T-helper 2 cell treated with Interferon-gamma antibody and Interleukin-4, amounts not matched to agents 5 μg/mL and 100 μg/mL, for 36 hours (primary cell): ENCODE measurements at regions not wholly inside any gene's neighbourhood (a gene's known extent, or its start where the extent isn't known, plus 50 kb on each side); places are given as distances from the start of the nearest gene placed in this dataset.

ENCODE experiments used
- DNase-seq: peaks from one replicate; pipeline ENCODE4 v3.0.0; 2021; ENCODE audit warnings: low spot score
- H3K27ac Mint-ChIP-seq: one replicate; pipeline ENCODE4 v1.8.0; 2021; ENCODE audit warnings: mild to moderate bottlenecking, mixed read lengths
- H3K27me3 Mint-ChIP-seq: one replicate; pipeline ENCODE4 v1.8.0; 2021; ENCODE audit warnings: low read depth, mixed read lengths
- H3K36me3 Mint-ChIP-seq: one replicate; pipeline ENCODE4 v1.8.0; 2021; ENCODE audit warnings: low read depth, mixed read lengths
- H3K4me1 Mint-ChIP-seq: one replicate; pipeline ENCODE4 v1.8.0; 2021; ENCODE audit warnings: low read depth, mixed read lengths
- H3K4me3 Mint-ChIP-seq: one replicate; pipeline ENCODE4 v1.8.0; 2022; ENCODE audit warnings: mild to moderate bottlenecking, moderate library complexity, mixed read lengths
- H3K9me3 Mint-ChIP-seq: one replicate; pipeline ENCODE4 v1.8.0; 2021; ENCODE audit warnings: mixed read lengths

DNA sequence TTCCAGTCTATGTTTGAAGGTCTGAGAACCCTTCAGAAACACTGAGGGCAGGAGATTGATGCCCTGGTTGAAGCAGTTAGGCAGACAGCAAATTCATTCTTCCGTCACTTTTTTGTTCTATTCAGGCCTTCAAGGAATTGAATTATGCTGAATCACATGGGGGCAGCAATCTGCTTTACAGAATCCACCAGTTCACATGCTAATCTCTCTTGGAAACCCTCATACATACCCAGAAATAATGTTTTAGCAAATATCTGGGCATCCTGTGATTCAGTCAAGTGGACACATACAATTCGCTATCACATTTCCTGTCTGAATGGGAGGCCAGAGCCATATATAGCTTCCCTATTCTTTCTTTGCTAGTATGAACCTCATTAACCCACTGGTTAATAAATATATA is 301.4 kb upstream of the CNTNAP5 start:
- Mint-ChIP-seq H3K4me3 (no peak overlapping the region), H3K4me1 (no peaks in the 10 kb centered on the region), H3K27ac (no peak overlapping the region), H3K27me3 (no peaks in the 10 kb centered on the region), H3K9me3 (peaks cover 35% of the 10 kb centered on the region), H3K36me3 (no peaks in the 10 kb centered on the region)
- no peak for DNase-seq

DNA sequence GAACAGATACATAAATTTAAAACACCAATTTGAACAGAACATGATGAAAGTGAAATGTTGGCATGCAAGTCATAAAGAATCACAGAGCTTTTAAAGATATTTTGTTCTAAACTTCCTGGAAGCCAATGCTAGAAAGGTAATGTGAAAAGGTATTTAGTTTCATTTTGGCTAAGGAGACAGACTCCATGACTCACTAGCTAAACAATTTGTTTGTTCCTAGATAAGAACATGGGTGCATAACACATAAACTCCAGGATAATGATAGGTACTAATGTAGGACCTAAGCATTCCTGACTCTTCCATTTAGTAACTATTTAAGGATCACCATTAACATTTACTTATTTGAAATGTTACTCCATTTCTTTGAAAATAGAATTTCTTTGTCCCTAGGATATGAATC is 292.5 kb upstream of the CNTNAP5 start:
- Mint-ChIP-seq H3K4me1 (no peaks in the 10 kb centered on the region), H3K36me3 (no peaks in the 10 kb centered on the region), H3K27ac (no peak overlapping the region), H3K27me3 (no peaks in the 10 kb centered on the region), H3K9me3 (peaks cover 24% of the 10 kb centered on the region), H3K4me3 (no peak overlapping the region)
- DNase-seq, result no peak

GRCh38 chr2:123737371-123737770 is 287.7 kb upstream of the CNTNAP5 start:
- Mint-ChIP-seq H3K27me3 (no peaks in the 10 kb centered on the region), H3K9me3 (peaks cover 13% of the 10 kb centered on the region), H3K4me1 (no peaks in the 10 kb centered on the region), H3K27ac (no peak overlapping the region), H3K36me3 (no peaks in the 10 kb centered on the region), H3K4me3 (no peak overlapping the region)
- DNase-seq, result no peak

- no peak for DNase-seq
- Mint-ChIP-seq H3K36me3 (no peaks in the 10 kb centered on the region), H3K27ac (no peak overlapping the region), H3K4me1 (no peaks in the 10 kb centered on the region), H3K4me3 (no peak overlapping the region), H3K9me3 (peaks cover 17% of the 10 kb centered on the region), H3K27me3 (no peaks in the 10 kb centered on the region)
These were observed 286.4 kb upstream of the CNTNAP5 start for GRCh38 chr2:123738643-123739042.

DNA sequence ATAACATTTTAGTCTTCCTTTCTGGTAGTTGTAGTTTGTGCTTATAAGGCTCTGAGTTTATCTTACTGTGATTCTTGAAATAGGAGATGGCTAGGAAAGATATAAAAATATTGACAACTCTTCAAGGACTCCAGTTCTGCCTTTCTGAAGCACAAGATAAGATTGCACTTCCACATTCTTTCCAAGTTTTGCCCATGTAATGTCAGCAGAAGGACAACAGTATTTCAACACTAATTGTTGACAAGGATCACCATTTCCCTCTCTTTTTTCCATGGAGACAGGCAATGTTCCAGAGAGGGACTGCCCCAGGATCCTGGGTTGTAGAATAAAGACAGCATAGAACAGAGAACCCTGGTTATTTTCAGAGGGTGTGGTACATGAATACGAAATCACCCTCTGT is 279.1 kb upstream of the CNTNAP5 start:
- H3K36me3 Mint-ChIP-seq, result no peaks in the 10 kb centered on the region
- no peaks in the 10 kb centered on the region for H3K4me1 Mint-ChIP-seq
- H3K27me3 Mint-ChIP-seq, result no peaks in the 10 kb centered on the region
- no peak overlapping the region for H3K27ac Mint-ChIP-seq
- no peak for DNase-seq
- no peak overlapping the region for H3K4me3 Mint-ChIP-seq
- H3K9me3 Mint-ChIP-seq, result peaks cover 11% of the 10 kb centered on the region

GRCh38 chr2:123747326-123747725 is 277.8 kb upstream of the CNTNAP5 start:
- H3K4me3 Mint-ChIP-seq, result no peak overlapping the region
- H3K27ac Mint-ChIP-seq, result no peak overlapping the region
- no peaks in the 10 kb centered on the region for H3K27me3 Mint-ChIP-seq
- DNase-seq, result no peak
- H3K36me3 Mint-ChIP-seq, result no peaks in the 10 kb centered on the region
- peaks cover 12% of the 10 kb centered on the region for H3K9me3 Mint-ChIP-seq
- H3K4me1 Mint-ChIP-seq, result no peaks in the 10 kb centered on the region

DNA sequence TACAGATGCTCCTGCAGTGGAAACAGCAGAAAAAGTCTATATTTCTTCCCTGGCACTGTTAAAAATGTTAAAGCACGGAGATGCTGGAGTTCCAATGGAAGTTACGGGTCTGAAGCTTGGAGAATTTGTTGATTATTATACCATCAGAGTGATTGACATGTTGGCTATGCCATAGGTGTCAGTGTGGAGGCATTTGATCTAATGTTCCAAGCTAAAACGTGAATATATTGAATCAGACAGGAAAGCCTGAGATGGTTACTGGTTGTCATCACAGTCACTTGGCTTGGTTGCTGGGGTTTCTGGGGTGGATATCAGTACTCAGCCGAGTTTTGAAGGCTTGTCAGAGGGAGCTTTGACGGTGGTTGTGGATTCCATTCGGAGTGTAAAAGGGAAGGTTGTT is 262.9 kb upstream of the CNTNAP5 start:
- no peak overlapping the region for H3K4me3 Mint-ChIP-seq
- no peaks in the 10 kb centered on the region for H3K27me3 Mint-ChIP-seq
- H3K36me3 Mint-ChIP-seq, result no peaks in the 10 kb centered on the region
- no peaks in the 10 kb centered on the region for H3K4me1 Mint-ChIP-seq
- no peak for DNase-seq
- H3K27ac Mint-ChIP-seq, result no peak overlapping the region
- peaks cover 52% of the 10 kb centered on the region for H3K9me3 Mint-ChIP-seq

DNA sequence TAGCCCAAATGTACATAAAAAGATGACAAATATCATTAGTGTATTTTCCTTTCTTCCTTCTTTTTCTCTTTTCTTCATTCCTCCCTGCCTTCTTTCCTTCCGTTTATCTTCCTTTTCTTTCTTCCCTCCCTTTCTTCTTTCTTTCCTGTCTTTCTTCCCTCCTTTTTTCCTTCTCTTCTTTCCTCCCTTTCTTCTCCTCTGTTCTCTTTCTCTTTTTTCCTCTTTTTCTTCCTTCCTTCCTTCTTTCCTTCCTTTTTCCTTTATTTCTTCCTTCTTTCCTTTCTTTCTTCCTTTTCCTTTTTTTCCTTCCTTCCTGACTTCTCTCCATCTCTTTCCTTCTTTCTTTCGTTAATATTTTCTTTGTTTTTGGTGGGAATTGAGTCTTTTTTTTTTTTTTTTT is 256.9 kb upstream of the CNTNAP5 start:
- no peak overlapping the region for H3K4me3 Mint-ChIP-seq
- no peak for DNase-seq
- H3K36me3 Mint-ChIP-seq, result no peaks in the 10 kb centered on the region
- H3K9me3 Mint-ChIP-seq, result peaks cover 34% of the 10 kb centered on the region
- H3K27me3 Mint-ChIP-seq, result no peaks in the 10 kb centered on the region
- no peaks in the 10 kb centered on the region for H3K4me1 Mint-ChIP-seq
- H3K27ac Mint-ChIP-seq, result no peak overlapping the region

- Mint-ChIP-seq H3K4me3 (no peak overlapping the region), H3K27me3 (no peaks in the 10 kb centered on the region), H3K27ac (no peak overlapping the region), H3K4me1 (no peaks in the 10 kb centered on the region), H3K9me3 (peaks cover 41% of the 10 kb centered on the region), H3K36me3 (no peaks in the 10 kb centered on the region)
- DNase-seq, result no peak
These were observed 256.1 kb upstream of the CNTNAP5 start for GRCh38 chr2:123769001-123769400.

DNA sequence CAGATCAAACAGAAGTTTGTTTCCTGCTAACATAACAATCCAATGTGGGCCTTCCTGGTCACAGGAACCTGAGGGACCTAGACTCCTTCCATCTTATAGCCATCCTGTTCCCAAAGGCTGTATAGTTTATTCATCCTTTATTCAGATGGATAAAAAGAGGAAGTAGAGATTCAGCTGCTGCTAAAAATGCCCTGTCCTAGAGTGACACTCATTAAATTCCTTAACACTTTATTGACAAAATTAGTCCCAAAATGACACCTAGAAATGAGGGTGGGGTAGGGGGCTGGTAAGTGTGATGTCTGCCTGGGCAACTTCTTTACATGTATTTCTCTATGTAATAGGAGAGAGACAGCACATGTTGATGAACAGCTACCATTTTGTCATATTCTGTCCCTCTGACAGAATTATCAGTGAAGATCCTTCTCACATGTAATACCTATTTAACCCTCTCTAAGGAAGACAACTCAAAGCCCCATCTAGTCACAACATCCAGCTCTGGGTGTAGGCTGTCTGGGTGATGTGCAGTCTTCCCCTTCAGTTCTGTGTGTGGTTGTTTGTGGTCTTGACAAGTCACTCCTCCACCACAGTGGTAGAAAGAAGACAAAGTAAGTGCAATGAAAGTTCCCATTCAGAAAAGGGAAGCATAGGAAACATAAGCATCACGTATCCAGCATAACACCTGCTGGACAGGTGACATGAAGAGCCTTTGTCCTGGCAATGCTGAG is 253.9 kb upstream of the CNTNAP5 start:
- no peak for DNase-seq
- Mint-ChIP-seq H3K4me3 (no peak overlapping the region), H3K36me3 (no peaks in the 10 kb centered on the region), H3K27ac (no peak overlapping the region), H3K4me1 (no peaks in the 10 kb centered on the region), H3K27me3 (no peaks in the 10 kb centered on the region), H3K9me3 (peaks cover 41% of the 10 kb centered on the region)

- no peaks in the 10 kb centered on the region for H3K27me3 Mint-ChIP-seq
- no peak overlapping the region for H3K27ac Mint-ChIP-seq
- no peak overlapping the region for H3K4me3 Mint-ChIP-seq
- no peak for DNase-seq
- peaks cover 41% of the 10 kb centered on the region for H3K9me3 Mint-ChIP-seq
- H3K36me3 Mint-ChIP-seq, result no peaks in the 10 kb centered on the region
- no peaks in the 10 kb centered on the region for H3K4me1 Mint-ChIP-seq
These were observed 253.0 kb upstream of the CNTNAP5 start for GRCh38 chr2:123771928-123772632.

- no peak for DNase-seq
- H3K27me3 Mint-ChIP-seq, result no peaks in the 10 kb centered on the region
- no peak overlapping the region for H3K27ac Mint-ChIP-seq
- peaks cover 42% of the 10 kb centered on the region for H3K9me3 Mint-ChIP-seq
- no peaks in the 10 kb centered on the region for H3K4me1 Mint-ChIP-seq
- H3K36me3 Mint-ChIP-seq, result no peaks in the 10 kb centered on the region
- H3K4me3 Mint-ChIP-seq, result no peak overlapping the region
These were observed 248.0 kb upstream of the CNTNAP5 start for GRCh38 chr2:123777116-123777515.

GRCh38 chr2:123783164-123783563 is 241.9 kb upstream of the CNTNAP5 start:
- Mint-ChIP-seq H3K4me1 (no peaks in the 10 kb centered on the region), H3K9me3 (peaks cover 36% of the 10 kb centered on the region), H3K4me3 (no peak overlapping the region), H3K27me3 (no peaks in the 10 kb centered on the region), H3K36me3 (no peaks in the 10 kb centered on the region), H3K27ac (no peak overlapping the region)
- no peak for DNase-seq

- Mint-ChIP-seq H3K27me3 (no peaks in the 10 kb centered on the region), H3K27ac (no peak overlapping the region), H3K4me3 (no peak overlapping the region), H3K9me3 (peaks cover 30% of the 10 kb centered on the region), H3K36me3 (no peaks in the 10 kb centered on the region), H3K4me1 (no peaks in the 10 kb centered on the region)
- DNase-seq, result no peak
These were observed 239.8 kb upstream of the CNTNAP5 start for GRCh38 chr2:123785332-123785731.

DNA sequence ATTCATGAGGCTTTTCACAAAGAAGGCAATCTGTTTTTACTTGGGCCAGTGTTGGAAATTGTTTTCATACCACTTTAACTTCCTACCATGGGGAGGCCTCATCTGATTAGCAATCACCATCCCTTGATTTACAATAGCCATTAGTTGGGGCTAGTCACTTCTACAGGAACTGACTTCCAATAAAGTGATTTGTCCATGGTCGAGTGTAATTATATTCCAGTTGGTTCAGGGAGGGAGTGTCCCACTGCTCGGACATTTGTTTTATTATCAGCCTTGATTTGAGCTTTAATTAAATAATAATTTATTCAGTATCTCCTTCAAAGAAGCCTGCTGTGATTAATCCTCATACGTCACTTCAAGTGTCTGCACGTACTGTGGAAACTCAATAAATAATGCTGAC is 233.9 kb upstream of the CNTNAP5 start:
- no peak overlapping the region for H3K4me3 Mint-ChIP-seq
- no peak overlapping the region for H3K27ac Mint-ChIP-seq
- H3K27me3 Mint-ChIP-seq, result no peaks in the 10 kb centered on the region
- peaks cover 38% of the 10 kb centered on the region for H3K9me3 Mint-ChIP-seq
- no peaks in the 10 kb centered on the region for H3K4me1 Mint-ChIP-seq
- DNase-seq, result no peak
- H3K36me3 Mint-ChIP-seq, result no peaks in the 10 kb centered on the region
